GM19099 (cell line): ENCODE measurements at regions not wholly inside any gene's neighbourhood (a gene's known extent, or its start where the extent isn't known, plus 50 kb on each side); places are given as distances from the start of the nearest gene placed in this dataset.

Experiments
- POLR2A ChIP-seq: IDR thresholded peaks from 3 replicates; pipeline ENCODE4 v1.6.1; 2011; ENCODE audit warnings: low read depth; ENCODE audit not compliant: insufficient read length; ENCODE audit errors: extremely low read depth

DNA sequence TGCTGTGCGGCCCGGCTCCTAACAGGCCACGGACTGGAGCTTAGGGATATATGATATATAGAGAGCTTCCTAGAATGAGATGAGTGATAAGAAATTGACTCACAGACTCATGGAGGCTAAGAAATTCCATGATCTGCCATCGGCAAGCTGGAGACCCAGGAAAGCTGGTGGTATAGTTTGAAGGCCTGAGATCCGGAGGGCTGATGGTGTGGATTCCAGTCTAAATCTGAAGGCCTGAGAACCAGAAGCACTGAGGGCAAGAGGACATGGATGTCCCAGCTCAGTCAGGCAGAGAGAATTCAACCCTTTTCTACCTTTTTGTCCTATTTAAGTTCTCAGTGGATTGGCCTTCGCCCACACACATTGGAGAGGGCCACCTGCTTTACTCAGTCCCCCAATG is 564.8 kb downstream of the TBC1D22A start:
- no peak for TF ChIP-seq POLR2A

DNA sequence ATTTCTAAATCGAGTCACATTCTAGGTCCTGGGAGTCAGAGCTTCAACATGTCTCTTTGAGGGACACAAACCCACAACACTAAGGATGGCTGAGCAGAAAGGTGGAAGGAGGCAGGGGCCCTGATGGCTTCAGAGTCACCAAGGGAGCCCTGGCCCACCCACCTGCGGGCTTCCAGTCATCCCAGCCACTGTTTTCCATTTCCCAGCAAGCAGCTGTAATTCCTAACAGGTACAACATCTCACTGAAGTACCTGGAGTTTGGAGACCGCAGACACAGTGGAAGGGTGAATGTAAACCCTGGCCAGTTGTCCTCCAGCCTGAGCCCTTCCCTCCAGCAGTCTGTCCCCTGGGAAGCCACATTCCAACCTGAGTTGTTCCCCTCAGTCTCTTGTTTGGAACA is 562.8 kb downstream of the TBC1D22A start:
- no peak for TF ChIP-seq POLR2A

DNA sequence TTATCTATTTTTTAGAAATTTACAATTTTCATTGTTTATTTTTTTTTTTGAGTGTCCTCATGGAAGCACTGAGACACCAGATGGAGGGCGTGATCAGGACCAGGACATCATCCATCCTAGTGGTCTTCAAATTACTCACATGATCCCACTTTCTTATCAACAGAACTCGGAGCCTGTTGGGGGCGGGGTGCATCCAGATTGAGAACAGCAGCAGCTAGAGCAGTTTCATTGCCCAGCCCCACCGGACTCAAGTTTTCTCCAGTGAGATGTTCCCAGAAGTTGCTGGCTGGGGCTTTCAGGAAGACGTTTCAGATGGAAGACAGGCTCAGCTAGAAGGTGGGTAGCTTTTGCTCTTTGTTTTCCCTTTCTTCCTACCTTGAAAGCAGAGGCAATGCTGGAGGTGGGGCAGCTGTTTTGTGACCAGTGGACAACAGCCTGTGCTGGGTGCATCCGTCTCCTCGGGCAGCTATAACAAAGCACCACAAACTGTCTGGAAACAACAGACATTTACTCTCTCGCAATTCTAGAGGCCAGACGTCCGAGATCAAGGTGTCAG is 562.1 kb downstream of the TBC1D22A start:
- TF ChIP-seq POLR2A: no peak

DNA sequence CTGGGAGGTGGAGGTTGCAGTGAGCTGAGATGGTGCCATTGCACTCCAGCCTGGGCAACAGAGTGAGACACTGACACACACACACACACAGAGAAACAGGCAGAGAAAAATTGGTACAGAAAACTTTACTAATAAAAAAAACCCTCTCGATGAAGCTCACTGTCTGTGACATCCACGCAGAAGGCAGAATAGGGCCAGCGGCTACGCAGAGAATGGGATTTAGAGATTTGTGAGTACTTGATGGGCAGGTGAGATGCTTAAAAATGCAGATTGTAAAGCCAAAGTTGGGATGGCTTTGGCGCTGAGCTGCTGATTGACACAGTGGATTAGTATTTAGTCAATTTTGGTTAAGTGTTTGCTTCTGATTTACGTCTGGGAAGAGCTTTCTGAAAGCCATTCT is 561.1 kb downstream of the TBC1D22A start:
- no peak for TF ChIP-seq POLR2A

DNA sequence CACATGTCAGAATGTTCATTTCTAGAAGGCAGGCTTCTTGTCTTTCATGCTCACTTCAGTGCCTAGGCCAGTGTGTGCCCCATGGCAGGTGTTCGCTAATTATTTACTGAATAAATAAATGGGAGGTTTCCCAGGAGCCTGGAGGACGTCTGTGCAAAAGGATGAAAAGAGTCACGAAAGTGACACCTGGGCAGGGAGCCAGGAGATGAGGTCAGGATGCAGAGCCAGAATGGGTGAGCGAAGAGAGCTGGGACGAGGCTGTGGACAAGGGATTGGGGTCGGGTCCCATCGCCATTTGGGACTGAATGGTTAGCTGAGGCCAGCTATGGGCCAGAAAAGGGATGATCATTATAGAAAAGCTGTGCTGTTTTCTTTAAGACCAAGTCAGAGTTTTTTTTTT is 560.4 kb downstream of the TBC1D22A start:
- TF ChIP-seq POLR2A: no peak

DNA sequence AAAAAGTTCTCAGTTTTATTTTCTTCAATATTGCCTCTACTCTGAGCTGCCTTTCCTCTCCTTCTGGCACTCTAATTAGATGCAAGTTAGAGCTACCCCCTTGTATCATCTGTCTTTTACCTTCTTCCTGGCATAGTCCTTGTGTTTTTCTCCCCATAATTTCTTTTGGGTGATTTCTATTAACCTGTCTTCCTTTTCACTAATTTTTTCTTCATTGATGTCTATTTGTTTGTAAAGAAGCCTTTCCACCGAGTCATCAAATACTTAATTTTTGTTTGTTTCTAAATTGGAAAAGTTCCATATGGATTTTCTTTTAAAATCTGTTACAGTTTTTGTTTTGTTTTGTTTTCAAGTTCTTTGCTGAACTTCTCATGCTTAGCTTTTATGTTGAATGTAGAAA is 558.1 kb downstream of the TBC1D22A start:
- TF ChIP-seq POLR2A: no peak

DNA sequence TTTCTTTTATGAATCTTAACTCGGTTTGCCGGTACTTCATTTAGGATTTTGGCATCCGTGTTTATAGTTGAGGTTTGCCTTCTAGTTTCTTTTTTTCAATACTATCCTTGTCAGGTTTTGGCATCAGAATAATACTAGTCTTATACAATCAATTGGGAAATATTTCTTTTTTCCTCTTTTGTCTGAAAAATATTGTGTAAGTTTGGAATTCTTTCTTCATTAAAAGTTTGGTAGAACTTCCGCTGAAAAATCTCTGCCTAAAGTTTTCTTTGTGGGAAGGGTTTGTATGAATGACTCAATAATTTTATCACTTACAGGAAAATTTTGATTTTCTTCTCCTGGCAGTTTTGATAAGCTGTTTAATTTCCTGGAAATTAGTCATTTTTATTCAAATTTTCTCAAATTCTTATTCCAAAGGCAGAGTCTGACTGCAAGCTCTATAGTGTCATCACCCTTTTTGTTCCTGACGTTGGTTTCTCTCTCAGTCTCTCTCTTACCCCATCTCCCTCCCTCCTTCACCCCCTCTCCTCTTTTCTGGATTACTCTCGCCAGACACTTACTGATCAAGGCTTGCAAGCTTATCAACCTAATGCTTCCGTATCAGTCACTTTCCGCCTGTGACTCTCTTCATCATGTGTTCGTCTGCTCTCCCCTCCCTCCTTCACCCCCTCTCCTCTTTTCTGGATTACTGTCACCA is 555.7 kb downstream of the TBC1D22A start:
- TF ChIP-seq POLR2A: no peak

DNA sequence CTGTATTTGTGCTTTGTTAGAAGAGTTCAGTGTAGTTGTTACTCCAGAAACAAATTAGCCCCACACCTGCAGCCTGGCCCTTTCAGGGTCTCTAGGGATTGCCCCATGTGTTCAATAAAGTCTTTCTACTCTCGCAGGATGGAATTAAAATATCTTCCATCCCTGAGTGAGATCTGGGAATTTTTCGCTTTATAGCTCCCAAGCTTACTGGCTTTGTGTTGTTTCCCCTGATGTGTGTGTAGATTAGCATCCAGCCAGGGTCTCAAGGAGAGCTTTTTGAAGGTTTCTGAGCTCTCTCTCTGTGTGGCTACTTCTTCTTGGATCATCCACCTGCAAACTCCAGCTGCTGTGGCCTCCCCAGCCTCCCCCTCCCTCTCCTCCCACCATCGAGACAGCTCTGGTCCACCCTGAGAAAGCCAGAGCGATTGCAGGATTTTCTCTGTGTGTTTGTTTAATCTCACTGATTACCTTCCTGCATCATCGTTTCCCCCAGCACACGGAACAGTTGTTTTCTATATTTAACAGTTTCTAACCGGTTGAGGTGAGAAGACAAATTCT is 553.5 kb downstream of the TBC1D22A start:
- TF ChIP-seq POLR2A: no peak

DNA sequence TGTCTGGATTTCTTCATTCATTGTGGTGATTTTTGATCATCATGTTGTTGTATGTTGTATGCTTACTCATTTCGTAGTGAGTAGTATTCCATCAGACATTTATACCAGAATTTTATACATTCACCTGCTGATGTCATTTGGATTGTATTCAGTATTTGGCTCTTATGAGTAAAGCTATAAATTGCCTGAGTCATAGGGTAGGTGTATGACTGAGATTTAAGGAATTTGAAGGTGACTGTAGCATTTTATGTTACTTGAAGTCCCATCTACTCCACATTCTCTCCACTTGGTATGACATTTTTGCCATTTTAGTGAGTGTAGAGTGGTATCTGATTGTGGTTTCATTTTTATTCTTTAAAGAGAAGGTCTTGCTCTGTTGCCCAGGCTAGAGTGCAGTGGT is 548.2 kb downstream of the TBC1D22A start:
- TF ChIP-seq POLR2A: no peak

DNA sequence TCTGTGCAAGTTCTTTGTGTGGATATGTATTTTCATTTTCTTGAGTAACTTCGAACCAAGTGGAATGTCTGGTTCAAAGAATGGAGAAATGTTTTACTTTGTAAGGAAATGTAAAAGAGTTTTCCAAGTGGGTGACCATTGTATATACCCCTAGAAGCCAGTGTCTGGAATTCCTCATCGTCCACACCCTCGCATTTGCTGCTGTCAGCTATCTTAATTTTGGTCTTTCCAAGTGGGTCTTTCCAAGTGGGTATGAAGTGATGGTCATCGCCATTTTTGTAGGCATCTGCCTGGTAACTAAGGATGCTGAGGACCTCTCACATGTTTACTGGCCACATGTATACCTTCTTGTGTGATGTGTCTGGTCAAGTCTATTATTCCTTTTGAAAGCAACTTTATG is 547.5 kb downstream of the TBC1D22A start:
- no peak for TF ChIP-seq POLR2A

DNA sequence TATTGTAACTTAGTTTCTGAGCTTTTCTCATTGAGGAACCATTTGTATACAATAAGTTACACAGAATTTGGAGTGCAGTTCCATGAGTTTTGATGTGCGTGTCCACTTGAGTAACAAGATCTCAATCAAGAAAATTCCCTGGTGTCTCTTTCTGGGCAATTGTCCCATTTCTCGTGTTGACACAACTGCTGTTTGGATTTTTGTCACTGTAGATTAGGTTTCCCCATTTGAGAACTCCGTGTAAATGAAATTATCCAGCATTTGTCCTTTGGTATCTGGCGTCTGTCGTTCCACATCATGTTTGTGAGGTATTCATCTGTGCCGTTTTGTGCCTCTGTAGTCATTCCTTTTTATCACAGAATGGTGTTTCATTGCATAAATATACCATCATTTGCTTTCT is 547.0 kb downstream of the TBC1D22A start:
- no peak for TF ChIP-seq POLR2A

DNA sequence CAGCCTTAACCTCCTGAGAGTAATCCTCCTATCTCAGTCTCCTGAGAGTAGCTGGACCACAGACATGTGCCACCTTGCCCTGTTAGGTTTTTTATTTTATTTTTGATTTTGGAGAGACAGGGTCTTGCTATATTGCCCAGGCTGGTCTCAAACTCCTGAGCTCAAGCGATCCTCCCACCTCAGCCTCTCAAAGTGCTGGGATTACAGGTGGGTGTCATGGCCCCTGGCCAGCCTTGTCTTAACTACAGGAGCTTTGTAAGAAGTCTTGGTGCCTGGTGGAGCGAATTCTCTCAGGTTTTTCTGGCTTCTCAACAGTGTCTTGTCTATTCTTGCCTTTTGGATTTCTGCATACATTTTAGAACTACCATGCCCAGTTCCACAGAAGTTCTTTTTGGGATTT is 546.4 kb downstream of the TBC1D22A start:
- no peak for TF ChIP-seq POLR2A

DNA sequence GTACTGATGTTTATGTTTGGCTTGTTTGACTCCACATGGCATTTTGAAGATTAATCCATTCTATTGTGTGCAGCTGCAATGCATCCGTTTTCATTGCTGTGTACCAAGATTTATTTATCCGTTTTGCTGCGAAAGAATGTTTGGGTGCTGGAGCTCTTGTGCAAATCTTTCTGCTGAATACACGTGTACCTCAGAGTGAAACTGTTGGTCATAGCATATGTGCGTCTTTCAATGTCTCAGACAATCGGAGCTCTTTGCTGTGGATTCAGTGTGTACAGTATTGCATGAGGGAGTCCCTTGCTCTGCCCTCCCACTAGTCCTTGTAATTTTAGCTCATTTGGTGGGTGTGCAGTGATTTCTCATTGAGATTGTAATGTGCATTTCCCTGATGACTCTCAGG is 545.4 kb downstream of the TBC1D22A start:
- TF ChIP-seq POLR2A: no peak

DNA sequence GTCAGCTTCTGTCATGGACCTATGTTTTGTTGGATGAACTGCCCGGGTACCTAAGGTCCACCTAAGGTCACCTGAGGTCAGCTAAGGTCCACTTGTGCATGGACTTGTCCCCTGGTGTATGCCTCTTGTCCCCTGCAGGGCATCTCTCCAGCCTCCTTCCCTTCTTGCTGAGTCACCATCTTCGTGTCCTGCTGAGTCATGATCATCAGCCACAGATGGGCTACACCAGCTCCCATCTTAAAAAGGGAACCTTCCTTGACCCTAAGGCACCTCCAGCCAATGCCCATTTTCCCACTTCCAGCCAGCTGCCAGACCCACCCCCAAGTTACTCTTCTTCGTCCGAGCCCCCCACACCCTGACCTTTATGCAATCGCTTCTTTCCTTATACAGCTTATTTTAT is 544.9 kb downstream of the TBC1D22A start:
- TF ChIP-seq POLR2A: no peak

DNA sequence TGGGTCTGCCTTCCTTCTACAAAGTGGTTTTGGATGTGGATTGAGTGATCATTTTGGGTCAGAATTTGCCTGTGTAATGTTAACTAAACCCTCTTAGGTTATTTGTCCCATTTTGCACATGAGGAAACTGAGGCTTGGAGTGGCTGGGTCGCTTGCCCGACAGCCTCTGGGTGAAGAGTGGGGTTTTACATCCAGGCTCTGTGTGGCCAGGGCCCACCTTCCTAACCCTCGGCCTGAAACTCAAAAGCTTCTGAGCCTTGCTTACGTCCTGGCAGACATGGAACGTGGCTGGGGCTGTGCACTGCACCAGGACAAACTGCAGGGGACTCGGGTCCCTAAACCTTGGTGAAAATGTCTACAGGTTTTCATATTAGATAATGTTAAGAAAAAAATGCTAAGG is 542.4 kb downstream of the TBC1D22A start:
- TF ChIP-seq POLR2A: no peak

DNA sequence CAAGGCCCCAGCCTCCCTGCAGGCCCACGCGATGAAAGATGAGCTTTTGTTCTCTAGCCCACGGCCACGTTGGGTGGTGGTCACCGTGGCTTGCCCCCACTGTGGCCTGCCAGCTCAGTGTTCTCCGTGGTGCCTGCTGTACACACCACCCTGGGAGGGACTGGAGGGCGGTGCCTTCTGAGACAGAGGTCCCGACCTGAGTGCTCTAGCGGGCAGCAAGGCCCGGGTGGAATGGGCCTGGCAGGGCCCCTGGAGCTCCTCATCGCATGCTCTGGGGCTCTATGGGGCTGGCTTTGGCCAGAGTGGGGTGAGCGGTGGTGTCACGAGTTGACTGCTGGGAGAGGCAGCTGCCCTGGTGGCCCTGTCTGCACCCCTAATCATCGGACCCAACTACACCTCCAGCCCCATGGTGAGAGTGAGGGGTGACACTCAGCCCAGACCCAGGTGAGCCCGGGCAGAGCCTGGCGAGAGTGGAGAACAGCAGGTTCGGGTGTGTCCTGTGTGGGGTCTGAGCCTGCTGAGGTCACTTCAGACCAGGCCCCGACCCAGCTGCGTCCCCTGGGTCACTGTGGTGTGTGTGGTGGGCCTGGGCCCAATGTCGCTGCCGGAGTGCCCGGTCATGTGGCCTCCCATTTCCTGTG is 541.9 kb downstream of the TBC1D22A start:
- no peak for TF ChIP-seq POLR2A
